CD4-positive, alpha-beta T cell treated with Interleukin-10 for 1 hour (primary cell): ENCODE measurements at regions not wholly inside any gene's neighbourhood (a gene's known extent, or its start where the extent isn't known, plus 50 kb on each side); places are given as distances from the start of the nearest gene placed in this dataset.

Source experiments
- DNase-seq: peaks from one replicate; pipeline ENCODE4 v3.0.0-alpha.2; 2020

GRCh38 chr4:104682311-104682710 is 187.6 kb upstream of the CXXC4 start:
- DNase-seq, result no peak

- DNase-seq, result peak; percentile 2
These were observed 199.0 kb upstream of the CXXC4 start for GRCh38 chr4:104693601-104694201.

GRCh38 chr4:104716584-104716983 is 221.9 kb upstream of the CXXC4 start:
- DNase-seq, result no peak

GRCh38 chr4:104719539-104720230 is 225.0 kb upstream of the CXXC4 start:
- DNase-seq, result no peak

- DNase-seq, result no peak
These were observed 227.8 kb upstream of the CXXC4 start for GRCh38 chr4:104722467-104722866.

GRCh38 chr4:104726002-104726401 is 231.3 kb upstream of the CXXC4 start:
- no peak for DNase-seq

- no peak for DNase-seq
These were observed 232.9 kb upstream of the CXXC4 start for GRCh38 chr4:104727643-104728042.

- DNase-seq, result no peak
These were observed 233.9 kb upstream of the CXXC4 start for GRCh38 chr4:104728380-104729122.

- DNase-seq, result no peak
These were observed 238.1 kb upstream of the CXXC4 start for GRCh38 chr4:104732766-104733165.

GRCh38 chr4:104735174-104735573 is 240.5 kb upstream of the CXXC4 start:
- DNase-seq, result no peak

GRCh38 chr4:104740161-104740560 is 245.5 kb upstream of the CXXC4 start:
- no peak for DNase-seq

- DNase-seq, result no peak
These were observed 248.5 kb upstream of the CXXC4 start for GRCh38 chr4:104743215-104743653.

- DNase-seq, result no peak
These were observed 252.9 kb upstream of the CXXC4 start for GRCh38 chr4:104747635-104748034.

GRCh38 chr4:104749062-104749461 is 254.4 kb upstream of the CXXC4 start:
- DNase-seq, result no peak

GRCh38 chr4:104750008-104750407 is 255.3 kb upstream of the CXXC4 start:
- no peak for DNase-seq

- no peak for DNase-seq
These were observed 256.8 kb upstream of the CXXC4 start for GRCh38 chr4:104751468-104751867.

- no peak for DNase-seq
These were observed 257.6 kb upstream of the CXXC4 start for GRCh38 chr4:104752337-104752736.

- DNase-seq, result no peak
These were observed 262.1 kb upstream of the CXXC4 start for GRCh38 chr4:104756837-104757236.

GRCh38 chr4:104758574-104758973 is 263.9 kb upstream of the CXXC4 start:
- DNase-seq, result no peak

GRCh38 chr4:104763554-104764222 is 269.0 kb upstream of the CXXC4 start:
- DNase-seq, result no peak

GRCh38 chr4:104766676-104767075 is 272.0 kb upstream of the CXXC4 start:
- no peak for DNase-seq

GRCh38 chr4:104772849-104773248 is 278.2 kb upstream of the CXXC4 start:
- DNase-seq, result no peak

- no peak for DNase-seq
These were observed 300.7 kb upstream of the CXXC4 start for GRCh38 chr4:104795264-104795939.
